ENCODE measurements at regions not wholly inside any gene's neighbourhood (a gene's known extent, or its start where the extent isn't known, plus 50 kb on each side); places are given as distances from the start of the nearest gene placed in this dataset.

DNA sequence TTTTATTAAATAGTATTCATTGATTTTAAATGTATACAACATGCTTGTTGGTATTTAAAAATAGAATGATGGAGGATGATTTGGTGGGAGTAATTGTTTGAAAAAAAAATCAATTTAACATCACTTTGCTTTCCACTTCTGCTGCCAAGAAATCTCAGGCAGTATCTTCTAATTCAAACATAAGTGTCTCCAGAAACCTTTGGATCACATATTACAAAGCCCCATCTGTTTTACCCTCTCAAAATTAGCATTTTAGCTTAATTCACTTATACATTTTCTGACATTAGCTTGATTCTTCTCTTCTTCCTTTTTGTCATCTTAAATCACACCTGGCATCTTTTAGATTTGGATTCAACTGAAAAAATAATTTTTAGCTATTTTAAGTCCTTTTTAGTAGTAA is 72.9 kb upstream of the KMT2C start:
- no peak overlapping the region for H3K4me3 ChIP-seq
- peaks cover 0 to 14% (median 8%) of the 10 kb centered on the region in 6 donors for H3K4me1 ChIP-seq
- DNase-seq, result no peak
- H3K9me3 ChIP-seq, result no peaks in the 10 kb centered on the region
- H3K27ac ChIP-seq, result no peak overlapping the region
- intact Hi-C loops (cut with DNase I; ENCODE audit: low total_unique reads), result no loop called here
- no peak for TF ChIP-seq POLR2AphosphoS5 (IDR thresholded peaks at IDR 0.05)
- TF ChIP-seq, protein P1, sequence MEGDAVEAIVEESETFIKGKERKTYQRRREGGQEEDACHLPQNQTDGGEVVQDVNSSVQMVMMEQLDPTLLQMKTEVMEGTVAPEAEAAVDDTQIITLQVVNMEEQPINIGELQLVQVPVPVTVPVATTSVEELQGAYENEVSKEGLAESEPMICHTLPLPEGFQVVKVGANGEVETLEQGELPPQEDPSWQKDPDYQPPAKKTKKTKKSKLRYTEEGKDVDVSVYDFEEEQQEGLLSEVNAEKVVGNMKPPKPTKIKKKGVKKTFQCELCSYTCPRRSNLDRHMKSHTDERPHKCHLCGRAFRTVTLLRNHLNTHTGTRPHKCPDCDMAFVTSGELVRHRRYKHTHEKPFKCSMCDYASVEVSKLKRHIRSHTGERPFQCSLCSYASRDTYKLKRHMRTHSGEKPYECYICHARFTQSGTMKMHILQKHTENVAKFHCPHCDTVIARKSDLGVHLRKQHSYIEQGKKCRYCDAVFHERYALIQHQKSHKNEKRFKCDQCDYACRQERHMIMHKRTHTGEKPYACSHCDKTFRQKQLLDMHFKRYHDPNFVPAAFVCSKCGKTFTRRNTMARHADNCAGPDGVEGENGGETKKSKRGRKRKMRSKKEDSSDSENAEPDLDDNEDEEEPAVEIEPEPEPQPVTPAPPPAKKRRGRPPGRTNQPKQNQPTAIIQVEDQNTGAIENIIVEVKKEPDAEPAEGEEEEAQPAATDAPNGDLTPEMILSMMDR (IDR thresholded peaks at IDR 0.05 in 8 of 11, conservative IDR thresholded peaks at IDR 0.05 in 3 of 11), result no peak
- no peak for TF ChIP-seq POLR2A (IDR thresholded peaks at IDR 0.05)
- H3K36me3 ChIP-seq, result no peaks in the 10 kb centered on the region
- H3K27me3 ChIP-seq (replicated peaks in 1 of 7), result no peaks in the 10 kb centered on the region

DNA sequence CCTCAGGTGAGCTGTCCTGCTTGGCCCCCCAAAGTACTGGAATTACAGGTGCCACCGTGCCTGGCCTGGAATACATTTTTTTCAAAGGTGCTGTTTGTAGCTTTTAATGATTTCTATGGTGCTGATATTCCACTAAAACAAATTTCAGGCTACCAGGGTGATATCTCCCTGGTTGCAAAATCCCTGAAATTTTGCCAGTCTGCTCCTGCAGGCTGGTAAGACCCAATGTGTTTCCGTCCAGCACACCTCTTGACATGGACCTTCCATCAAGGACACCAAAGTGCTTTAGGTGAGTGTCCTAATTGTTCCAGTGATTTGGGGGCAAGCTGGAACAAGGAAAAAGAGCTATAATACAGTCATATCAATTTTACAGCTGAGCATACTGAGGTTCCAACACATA is 69.8 kb upstream of the KMT2C start:
- no peak for DNase-seq
- no peak overlapping the region for H3K4me3 ChIP-seq
- intact Hi-C loops (cut with DNase I; ENCODE audit: low total_unique reads), result no loop called here
- no peak for TF ChIP-seq POLR2A (IDR thresholded peaks at IDR 0.05)
- TF ChIP-seq POLR2AphosphoS5 (IDR thresholded peaks at IDR 0.05), result no peak
- TF ChIP-seq, protein P1 (IDR thresholded peaks at IDR 0.05 in 8 of 11, conservative IDR thresholded peaks at IDR 0.05 in 3 of 11), result no peak
- WGBS, 5 donors, result 81 to 94% (median 87%) methylated on average over 2 of the region's 2 CpGs
- no peaks in the 10 kb centered on the region for H3K4me1 ChIP-seq
- H3K36me3 ChIP-seq, result no peaks in the 10 kb centered on the region
- H3K27ac ChIP-seq, result no peak overlapping the region
- H3K27me3 ChIP-seq (replicated peaks in 1 of 7), result no peaks in the 10 kb centered on the region
- no peaks in the 10 kb centered on the region for H3K9me3 ChIP-seq

DNA sequence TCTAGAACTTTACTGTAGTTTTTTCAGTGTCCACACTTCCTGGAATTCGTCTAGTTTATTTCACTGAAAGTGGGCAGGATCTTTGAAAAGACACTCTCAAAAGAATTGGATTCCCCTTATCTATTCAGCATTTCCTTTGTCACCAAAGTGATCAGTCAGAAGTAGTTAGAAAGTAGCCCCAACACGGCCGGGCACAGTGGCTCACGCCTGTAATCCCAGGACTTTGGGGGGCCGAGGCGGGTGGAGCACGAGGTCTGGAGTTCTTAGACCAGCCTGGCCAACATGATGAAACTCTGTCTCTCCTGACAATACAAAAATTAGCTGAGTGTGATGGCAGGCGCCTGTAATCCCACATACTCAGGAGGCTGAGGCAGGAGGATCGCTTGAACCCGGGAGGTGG is 69.0 kb upstream of the KMT2C start:
- intact Hi-C loops (cut with DNase I; ENCODE audit: low total_unique reads), result no loop called here
- Histone ChIP-seq H3K9me3 (no peaks in the 10 kb centered on the region), H3K27me3 (replicated peaks in 1 of 7) (no peaks in the 10 kb centered on the region), H3K36me3 (no peaks in the 10 kb centered on the region), H3K27ac (no peak overlapping the region), H3K4me1 (no peaks in the 10 kb centered on the region), H3K4me3 (no peak overlapping the region)
- 80 to 87% (median 85%) methylated on average over 10 of the region's 10 CpGs for WGBS, 5 donors
- peak; percentile 52 for DNase-seq
- TF ChIP-seq POLR2A (IDR thresholded peaks at IDR 0.05) (no peak), POLR2AphosphoS5 (IDR thresholded peaks at IDR 0.05) (no peak)
- TF ChIP-seq, protein P1 (IDR thresholded peaks at IDR 0.05 in 8 of 11, conservative IDR thresholded peaks at IDR 0.05 in 3 of 11), result no peak

DNA sequence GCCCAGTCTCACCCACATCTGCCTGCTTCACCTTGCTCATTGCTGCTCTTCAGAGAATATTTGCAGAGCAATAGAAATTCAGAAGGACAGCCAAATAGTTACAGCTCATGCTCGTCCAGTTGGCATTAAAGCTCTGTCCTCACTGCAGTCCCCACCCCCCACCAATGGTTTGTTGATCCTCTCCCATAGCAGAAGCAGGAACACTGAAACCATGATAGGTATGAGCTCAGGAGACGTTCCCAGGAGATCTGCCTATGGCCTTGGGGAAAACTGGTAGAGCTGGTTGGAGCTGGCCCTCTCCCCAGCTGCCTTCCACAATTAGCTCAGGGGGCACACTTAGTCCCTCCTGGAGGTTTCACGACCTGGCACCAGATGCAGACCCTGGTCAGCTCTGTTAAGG is 68.6 kb upstream of the KMT2C start:
- TF ChIP-seq, protein P1 (IDR thresholded peaks at IDR 0.05 in 8 of 11, conservative IDR thresholded peaks at IDR 0.05 in 3 of 11), result no peak
- no peak for TF ChIP-seq POLR2A (IDR thresholded peaks at IDR 0.05)
- Histone ChIP-seq H3K27me3 (replicated peaks in 1 of 7) (no peaks in the 10 kb centered on the region), H3K4me1 (no peaks in the 10 kb centered on the region), H3K4me3 (no peak overlapping the region), H3K36me3 (no peaks in the 10 kb centered on the region), H3K27ac (no peak overlapping the region), H3K9me3 (no peaks in the 10 kb centered on the region)
- DNase-seq, result peak; percentile 32
- intact Hi-C loops (cut with DNase I; ENCODE audit: low total_unique reads), result no loop called here
- 53 to 82% (median 72%) methylated on average over 3 of the region's 3 CpGs for WGBS, 5 donors

All from spleen (tissue), 11 donors.